Prostate gland (tissue), 2 donors: ENCODE measurements at regions not wholly inside any gene's neighbourhood (a gene's known extent, or its start where the extent isn't known, plus 50 kb on each side); places are given as distances from the start of the nearest gene placed in this dataset.

Experiments
- DNase-seq: peaks from one replicate; pipeline ENCODE4 v3.0.0-alpha.2; 2019; ENCODE audit warnings: low spot score
- H3K27ac ChIP-seq, 2 donors: fragments of 200-600 bp; sonication (generic); 2 replicates each; pipeline ENCODE4 v1.5.1; 2017 to 2019
- H3K27me3 ChIP-seq: fragments of 200-600 bp; sonication (generic); replicated peaks from 2 replicates; pipeline ENCODE4 v1.5.1; 2019; ENCODE audit not compliant: insufficient read depth
- H3K36me3 ChIP-seq, 2 donors: fragments of 200-600 bp; sonication (generic); 1 replicate in 1 of 2; 2 replicates in 1 of 2; pipeline versions ENCODE4 v1.5.1 to v1.8.1; 2017 to 2019
- H3K4me1 ChIP-seq: fragments of 200-600 bp; sonication (generic); replicated peaks from 2 replicates; pipeline ENCODE4 v1.5.1; 2019
- H3K4me3 ChIP-seq, 2 donors: fragments of 200-600 bp; sonication (generic); 2 replicates each; pipeline ENCODE4 v1.5.1; 2017 to 2019
- H3K9me3 ChIP-seq: fragments of 200-600 bp; sonication (generic); 2 replicates; pipeline ENCODE4 v1.5.1; 2017
- CTCF ChIP-seq, 4 experiments: fragments of 200-600 bp in 2 of 4; fragments of 450-650 bp in 2 of 4; sonication (generic) in 2 of 4; IDR thresholded peaks; 1 replicate in 3 of 4; 2 replicates in 1 of 4; pipeline ENCODE4 v1.5.1; 2016 to 2019; ENCODE audit warnings: antibody characterized with exemption in 4 of 4, mild to moderate bottlenecking in 2 of 4, moderate library complexity in 2 of 4
- POLR2A ChIP-seq: fragments of 450-650 bp; IDR thresholded peaks from one replicate; pipeline ENCODE4 v1.6.1; 2016; ENCODE audit warnings: antibody characterized with exemption, mild to moderate bottlenecking
- POLR2AphosphoS5 ChIP-seq: sonication (generic); formaldehyde crosslinking; IDR thresholded peaks from one replicate; pipeline ENCODE4 v1.6.1; 2017; ENCODE audit warnings: antibody characterized with exemption
- WGBS: methylation state at CpG from one replicate; pipeline ENCODE4 v1.1.5; 2018; 5-methylcytosine and 5-hydroxymethylcytosine counted together
- intact Hi-C: fragments of 100-400 bp; cut with DNase I; formaldehyde crosslinking; loops from one replicate; pipeline ENCODE4 v1.14.2; 2022

- 79% methylated on average over 4 of the region's 4 CpGs for WGBS
- Histone ChIP-seq H3K4me3 (no peak overlapping the region), H3K9me3 (no peaks in the 10 kb centered on the region), H3K27me3 (no peaks in the 10 kb centered on the region), H3K27ac (no peak overlapping the region), H3K36me3 (no peaks in the 10 kb centered on the region), H3K4me1 (no peaks in the 10 kb centered on the region)
- TF ChIP-seq CTCF (IDR thresholded peaks at IDR 0.05) = no peak
- no peak for TF ChIP-seq POLR2A
- no peak for TF ChIP-seq POLR2AphosphoS5
- intact Hi-C loops = no loop called here
- no peak for DNase-seq
Measured at GRCh38 chr5:171538681-171539080, 119.2 kb downstream of the FGF18 start.

GRCh38 chr5:171540865-171541264, 121.4 kb downstream of the FGF18 start:
- no peak overlapping the region for H3K4me3 ChIP-seq
- no peaks in the 10 kb centered on the region for H3K36me3 ChIP-seq
- H3K27me3 ChIP-seq = no peaks in the 10 kb centered on the region
- H3K4me1 ChIP-seq = no peaks in the 10 kb centered on the region
- no peak for TF ChIP-seq POLR2A
- no peak for TF ChIP-seq POLR2AphosphoS5
- no peak for TF ChIP-seq CTCF (IDR thresholded peaks at IDR 0.05)
- no peaks in the 10 kb centered on the region for H3K9me3 ChIP-seq
- WGBS = 88% methylated on average over 5 of the region's 5 CpGs
- intact Hi-C loops = no loop called here
- DNase-seq = no peak
- no peak overlapping the region for H3K27ac ChIP-seq

GRCh38 chr5:171541341-171541776, 121.9 kb downstream of the FGF18 start:
- Histone ChIP-seq H3K27me3 (no peaks in the 10 kb centered on the region), H3K4me3 (no peak overlapping the region), H3K27ac (no peak overlapping the region), H3K4me1 (no peaks in the 10 kb centered on the region), H3K9me3 (no peaks in the 10 kb centered on the region), H3K36me3 (no peaks in the 10 kb centered on the region)
- intact Hi-C loops = no loop called here
- 92% methylated on average over 13 of the region's 13 CpGs for WGBS
- no peak for DNase-seq
- TF ChIP-seq POLR2A = no peak
- TF ChIP-seq POLR2AphosphoS5 = no peak

GRCh38 chr5:171542525-171543140, 123.2 kb downstream of the FGF18 start:
- DNase-seq = no peak
- no peaks in the 10 kb centered on the region for H3K27me3 ChIP-seq
- H3K9me3 ChIP-seq = no peaks in the 10 kb centered on the region
- TF ChIP-seq POLR2AphosphoS5 = no peak
- no peaks in the 10 kb centered on the region for H3K36me3 ChIP-seq
- H3K4me1 ChIP-seq = no peaks in the 10 kb centered on the region
- H3K4me3 ChIP-seq = no peak overlapping the region
- H3K27ac ChIP-seq = no peak overlapping the region
- intact Hi-C loops = no loop called here
- WGBS = 41% methylated on average over 15 of the region's 15 CpGs

GRCh38 chr5:171543148-171543815, 123.8 kb downstream of the FGF18 start:
- WGBS = 72% methylated on average over 13 of the region's 13 CpGs
- Histone ChIP-seq H3K4me1 (no peaks in the 10 kb centered on the region), H3K27ac (no peak overlapping the region), H3K4me3 (no peak overlapping the region), H3K27me3 (no peaks in the 10 kb centered on the region), H3K36me3 (no peaks in the 10 kb centered on the region), H3K9me3 (no peaks in the 10 kb centered on the region)
- no peak for DNase-seq
- intact Hi-C loops = no loop called here
- TF ChIP-seq POLR2A (no peak), CTCF (IDR thresholded peaks at IDR 0.05) (no peak), POLR2AphosphoS5 (no peak)
